CD4-positive, alpha-beta T cell treated with Interleukin-4 for 1 hour (primary cell): ENCODE measurements at regions not wholly inside any gene's neighbourhood (a gene's known extent, or its start where the extent isn't known, plus 50 kb on each side); places are given as distances from the start of the nearest gene placed in this dataset.

Experiments
- DNase-seq, 2 donors: peaks; one replicate each; pipeline ENCODE4 v3.0.0-alpha.2; 2020 to 2022

DNA sequence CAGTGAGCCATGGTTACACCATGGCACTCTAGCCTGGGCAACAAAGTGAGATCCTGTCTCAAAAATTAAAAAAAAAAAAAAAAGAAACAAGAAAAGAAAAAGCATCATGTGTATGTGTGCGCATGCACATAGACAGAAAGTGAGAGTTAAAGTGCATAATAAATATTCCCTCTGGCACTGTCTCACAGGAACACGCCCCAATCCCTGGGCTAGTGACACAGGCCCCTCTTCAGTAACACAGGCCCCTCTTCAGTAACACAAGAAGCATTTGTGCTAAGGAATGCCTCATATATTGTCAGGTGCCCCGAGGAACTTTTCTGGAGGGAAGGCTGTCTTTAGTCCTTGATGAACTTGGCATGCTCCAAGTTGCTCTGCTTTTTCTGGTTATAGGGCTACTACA lies 57.5 kb downstream of the RPL27A start:
- DNase-seq, result no peak

DNA sequence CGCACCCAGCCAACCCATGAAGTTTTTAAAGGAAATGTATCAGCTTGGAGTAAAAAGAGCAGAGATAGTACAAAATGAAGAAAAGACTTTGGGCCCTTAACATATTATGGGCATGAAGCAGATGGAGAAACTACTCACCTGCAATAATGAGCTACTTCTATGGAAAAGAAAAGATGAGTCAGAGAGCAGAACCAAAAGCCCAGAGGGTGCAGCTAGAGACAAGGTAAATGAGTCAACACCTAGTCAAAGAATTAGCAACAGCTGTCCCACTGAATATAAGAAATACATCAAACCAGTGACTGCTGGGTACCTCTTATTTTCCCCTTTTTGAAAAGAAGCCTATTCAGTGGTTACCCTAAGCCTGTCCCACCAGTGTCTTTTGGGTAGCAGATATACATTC lies 61.8 kb downstream of the RPL27A start:
- DNase-seq, result no peak

DNA sequence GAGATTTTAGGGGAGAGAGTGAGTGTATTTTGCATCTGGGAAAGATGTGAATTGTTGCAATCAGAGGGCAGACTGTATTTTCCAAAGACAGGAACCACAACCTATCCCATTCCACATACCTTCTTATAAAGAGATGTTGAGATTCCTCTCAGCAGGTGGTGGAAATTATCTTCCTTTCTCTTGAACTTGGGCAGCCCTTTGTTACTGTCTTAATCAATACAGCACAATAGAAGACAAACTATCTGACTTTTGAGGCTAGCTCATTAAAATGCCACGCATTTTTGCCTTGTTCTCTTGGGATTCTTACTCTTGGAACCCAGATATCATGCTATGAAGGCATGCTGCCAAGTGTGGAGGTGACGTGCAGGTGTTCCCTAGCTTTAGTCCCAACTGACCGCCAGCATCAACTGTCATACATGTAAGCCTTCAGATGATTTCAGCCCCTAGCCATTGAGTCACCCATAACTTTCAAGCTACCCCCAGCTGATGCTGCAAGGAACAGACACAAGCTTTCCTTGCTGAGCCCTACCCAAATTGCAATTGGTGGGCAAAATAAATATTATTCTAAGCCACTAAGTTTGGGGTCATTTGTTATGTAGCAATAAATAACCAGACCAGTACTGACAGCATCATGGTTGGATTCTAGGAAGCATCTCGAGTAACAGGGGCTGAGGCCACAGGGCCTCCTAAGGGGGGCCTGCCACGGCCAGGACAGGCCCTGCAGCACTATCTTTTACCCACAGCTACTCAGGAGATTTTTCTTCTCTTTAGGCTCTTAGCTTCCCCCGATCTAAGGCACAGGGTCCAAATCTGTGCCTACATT lies 63.0 kb downstream of the RPL27A start:
- DNase-seq, result no peak

DNA sequence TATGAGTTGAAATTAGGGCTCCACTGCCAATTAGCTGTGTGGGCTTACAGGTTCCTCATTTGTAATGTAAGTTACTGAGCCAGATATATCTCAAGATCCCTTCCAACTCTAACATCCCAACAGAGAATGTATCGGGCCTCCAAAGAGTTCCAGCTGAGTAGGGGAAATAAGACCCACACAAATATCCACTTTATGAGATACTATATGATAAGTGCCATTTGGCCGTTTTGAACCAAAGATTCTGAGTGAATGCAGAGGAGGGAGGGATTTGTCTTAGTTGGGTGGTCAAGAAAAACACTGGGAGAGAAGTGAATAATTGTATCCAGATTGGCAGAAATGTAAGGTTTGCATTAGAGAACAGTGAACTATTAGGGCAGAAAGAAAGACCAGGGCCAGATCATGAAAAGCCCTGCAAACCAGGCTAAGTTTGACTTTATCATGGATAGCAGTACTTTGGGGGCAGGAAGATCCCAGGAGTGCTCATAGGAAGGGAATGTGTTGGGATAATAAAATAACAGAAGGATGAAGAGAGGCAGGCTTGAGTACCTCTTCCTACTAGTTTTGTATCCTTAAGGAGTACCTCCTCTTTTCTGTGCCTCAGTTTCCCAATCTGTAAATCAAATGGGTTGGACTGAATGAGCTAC lies 63.9 kb downstream of the RPL27A start:
- DNase-seq, result no peak

DNA sequence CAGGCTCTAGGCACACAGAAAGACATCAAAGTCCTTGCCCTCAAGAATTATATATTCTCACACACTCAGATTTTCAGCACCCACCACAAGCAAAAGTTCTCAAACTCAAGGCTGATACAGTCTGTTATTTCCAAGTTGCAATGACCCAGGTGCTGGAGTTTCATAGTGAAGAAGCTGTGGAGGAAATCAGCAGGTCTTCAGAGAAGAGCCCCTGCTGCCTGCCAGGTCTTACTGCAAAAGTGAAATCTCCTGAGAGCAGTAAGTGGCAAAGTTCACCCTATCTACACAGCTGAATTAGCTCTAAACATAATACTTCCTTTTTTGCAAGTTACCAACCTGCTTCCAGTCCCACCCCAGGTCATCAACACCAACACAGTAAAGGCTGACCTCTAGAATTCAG lies 64.6 kb downstream of the RPL27A start:
- no peak for DNase-seq

DNA sequence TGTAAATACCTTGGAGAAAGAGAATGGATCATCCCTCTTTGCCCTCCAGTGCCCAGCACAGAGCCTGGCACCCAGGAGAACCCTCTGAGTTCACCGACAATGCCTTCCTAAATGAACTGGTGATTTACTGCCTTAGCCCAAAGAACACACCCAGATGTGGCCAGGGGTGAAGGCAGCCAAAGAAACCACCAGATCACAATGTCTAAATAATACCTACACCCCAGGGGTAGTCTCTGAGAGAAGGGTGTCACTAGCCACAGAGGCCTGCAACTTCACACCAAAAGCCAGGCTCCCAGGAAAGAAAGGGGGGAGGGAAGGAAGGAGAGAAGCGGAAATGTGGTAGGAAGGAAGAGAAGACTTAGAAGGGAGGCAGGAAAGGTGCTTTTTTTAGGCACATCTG lies 65.7 kb downstream of the RPL27A start:
- no peak for DNase-seq

DNA sequence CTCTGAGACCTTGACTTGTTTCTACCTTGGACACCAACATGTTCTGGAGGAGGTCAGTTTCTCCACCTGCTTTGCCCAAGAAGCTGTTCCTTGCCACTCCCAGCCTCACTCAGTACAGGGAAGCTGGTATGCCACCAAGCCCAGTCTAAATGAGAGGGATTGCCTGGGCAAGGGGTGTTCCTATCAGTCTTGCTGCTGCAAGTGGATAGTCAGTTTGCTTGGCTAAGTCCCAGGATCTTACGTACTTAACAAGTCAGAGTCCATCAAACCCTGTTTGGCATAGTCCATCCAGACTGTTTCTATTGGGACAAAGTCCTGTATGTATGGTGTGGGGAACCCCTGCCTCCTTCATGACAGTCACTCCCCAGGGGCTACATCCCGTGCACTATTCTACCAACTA lies 66.6 kb downstream of the RPL27A start:
- DNase-seq, result no peak

DNA sequence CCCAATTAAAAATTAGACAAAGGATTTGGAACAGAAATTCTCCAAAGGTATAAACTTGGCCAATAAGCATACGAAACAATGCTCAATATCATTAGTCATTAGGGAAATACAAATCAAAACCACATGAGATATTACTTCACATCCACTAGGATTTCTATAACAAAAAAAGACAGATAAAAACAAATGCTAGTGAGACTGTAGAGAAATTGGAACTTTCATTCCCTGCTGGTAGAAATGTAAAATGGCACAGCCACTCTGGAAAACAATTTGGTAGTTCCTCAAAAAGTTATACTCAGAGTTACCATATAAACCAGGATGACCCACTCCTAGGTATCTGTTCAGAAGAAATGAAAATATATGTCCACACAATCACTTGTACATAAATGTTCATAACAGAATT lies 71.6 kb downstream of the RPL27A start:
- no peak for DNase-seq

DNA sequence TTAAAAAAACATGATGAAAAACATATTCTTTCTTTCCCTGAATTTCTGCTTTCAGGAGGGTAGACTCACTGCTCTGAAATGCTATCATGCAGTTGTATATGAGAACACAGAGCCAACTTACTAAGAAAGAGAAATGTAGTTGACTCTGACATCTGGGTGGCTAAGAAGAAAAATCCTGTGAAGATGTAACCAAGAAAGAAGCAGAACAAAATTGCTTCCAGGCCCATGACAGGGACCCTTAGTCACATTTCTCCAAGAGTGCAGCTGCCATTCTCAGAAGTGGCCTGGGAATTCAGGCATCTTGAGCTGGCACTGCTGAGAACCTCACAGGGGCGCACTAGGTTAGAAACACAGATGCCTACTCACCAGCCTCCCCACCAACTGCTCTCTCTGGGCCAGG lies 73.6 kb downstream of the RPL27A start:
- DNase-seq, result no peak

DNA sequence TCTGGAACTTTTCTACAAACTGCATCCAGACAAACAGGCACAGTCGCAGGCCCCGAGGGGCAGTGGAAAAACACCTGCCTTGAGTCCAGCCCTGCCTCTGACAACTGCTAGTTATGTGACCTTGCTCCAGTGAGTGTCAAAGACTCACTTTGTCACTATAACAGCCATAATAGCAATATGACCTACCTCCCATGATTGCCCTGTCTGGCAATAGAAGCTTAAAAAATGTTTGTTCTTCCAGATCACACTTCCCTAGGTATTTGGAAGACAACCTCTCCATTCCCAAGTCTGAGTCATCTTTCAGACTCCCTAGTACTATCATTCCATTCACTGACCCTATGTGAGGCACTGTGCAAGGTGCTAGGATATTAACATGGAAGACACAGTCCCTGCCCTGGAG lies 74.5 kb downstream of the RPL27A start:
- DNase-seq, result no peak

DNA sequence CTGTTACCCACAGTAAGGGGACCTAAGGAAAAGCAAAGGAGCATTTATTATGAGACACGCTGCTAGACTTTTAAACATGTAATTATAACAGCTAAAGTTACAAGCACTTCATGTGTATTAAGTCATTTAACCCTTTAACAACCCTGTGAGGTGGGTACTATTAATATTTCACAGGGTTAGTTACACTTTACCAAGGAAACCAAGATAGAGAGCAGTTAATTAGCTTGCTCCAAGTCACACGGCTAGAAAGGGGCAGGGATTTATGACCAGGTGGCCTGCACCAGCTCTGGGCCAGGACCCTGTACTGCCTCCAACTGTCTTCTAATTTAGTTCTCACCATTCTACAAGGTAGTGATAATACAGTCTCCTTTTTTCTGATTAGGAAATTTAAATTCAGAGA lies 74.9 kb downstream of the RPL27A start:
- no peak for DNase-seq

DNA sequence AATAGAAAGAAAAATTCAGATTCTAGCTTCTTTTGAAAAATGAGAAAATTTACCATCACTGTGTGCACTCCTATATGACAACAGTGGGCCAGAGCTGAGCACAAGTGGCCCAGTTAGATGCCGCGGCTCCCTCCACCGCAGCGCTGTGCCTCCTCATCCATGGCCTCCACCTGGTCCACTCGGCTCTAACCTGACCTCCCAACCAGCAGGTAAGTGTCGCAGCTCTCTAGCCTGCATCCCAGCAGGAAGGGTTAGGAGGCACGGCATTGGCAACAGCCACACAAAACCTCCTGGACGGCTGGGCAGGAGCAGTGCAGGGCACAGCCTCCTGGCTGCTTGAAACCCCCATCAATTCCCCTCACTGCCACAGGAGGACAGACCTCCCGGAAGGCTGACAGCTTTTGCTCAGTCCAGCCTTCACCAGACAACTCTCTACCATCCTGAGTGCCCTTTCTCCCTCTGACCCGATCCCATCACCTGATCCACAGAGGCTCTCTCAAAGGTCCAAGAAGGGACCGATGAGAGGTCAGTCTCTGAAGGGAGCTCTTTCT lies 76.1 kb downstream of the RPL27A start:
- DNase-seq, result no peak

DNA sequence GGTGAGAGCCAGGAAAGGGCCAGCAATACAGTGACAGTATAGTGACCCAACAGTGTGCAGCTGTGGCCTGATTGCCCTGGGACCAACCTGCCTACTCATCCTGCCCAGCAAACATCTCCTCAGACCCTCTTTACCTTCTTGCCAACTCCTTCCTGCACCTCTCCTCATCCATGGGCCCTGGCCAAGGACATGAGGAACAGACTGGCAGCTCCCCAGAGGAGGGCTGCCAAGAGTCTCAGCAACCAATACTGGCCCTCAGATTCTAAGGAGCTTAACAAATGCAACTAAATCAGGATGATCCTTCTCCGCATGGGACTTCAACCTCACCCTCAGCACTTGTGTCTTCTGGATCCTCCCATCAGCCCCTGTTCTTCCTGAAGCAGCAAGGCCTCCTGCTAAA lies 77.0 kb downstream of the RPL27A start:
- DNase-seq, result no peak

DNA sequence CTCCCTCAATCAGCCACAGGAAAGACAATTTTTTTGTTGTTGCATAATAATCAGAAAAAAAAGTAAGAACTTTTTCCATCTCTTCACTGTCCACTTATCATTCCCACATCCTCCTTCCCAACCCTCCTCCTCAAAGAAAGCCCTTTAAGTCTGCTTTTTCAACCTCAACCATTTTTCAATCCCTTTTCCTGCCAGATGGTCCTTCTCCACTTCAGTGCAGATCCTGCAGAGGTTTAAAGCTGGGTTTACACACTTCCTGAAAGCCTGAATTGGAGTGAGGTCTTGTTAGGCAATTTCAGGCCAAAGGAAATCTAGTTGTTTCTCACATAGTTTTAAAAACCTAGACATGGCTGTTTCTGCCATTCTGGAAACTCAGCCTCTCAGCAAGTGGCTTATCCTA lies 78.3 kb downstream of the RPL27A start:
- DNase-seq, result no peak

DNA sequence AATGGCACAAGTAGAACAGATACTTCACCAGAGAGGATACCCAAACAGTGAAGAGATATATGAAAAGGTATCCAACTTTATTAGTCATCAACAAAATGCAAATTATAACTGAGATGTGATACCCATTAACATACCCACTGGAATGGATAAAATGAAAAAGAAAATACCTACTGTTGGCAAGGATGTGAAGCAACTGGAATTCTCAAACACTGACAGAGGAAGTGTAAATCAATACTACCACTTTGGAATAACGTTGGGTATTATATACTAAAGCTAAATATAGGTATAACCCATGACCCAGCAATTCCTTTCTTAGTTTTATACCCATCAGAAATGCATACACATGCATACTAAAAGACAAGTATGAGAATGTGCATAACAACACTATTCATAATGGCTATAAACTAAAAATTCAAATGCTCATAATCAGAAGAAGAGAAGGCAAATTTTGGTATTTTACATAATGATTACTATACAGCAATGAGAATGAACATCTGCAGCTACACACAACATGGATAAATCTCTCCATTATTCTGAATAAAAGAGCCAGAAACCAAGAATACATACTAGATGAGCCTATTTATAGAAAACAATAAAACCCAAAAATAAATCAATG lies 80.6 kb downstream of the RPL27A start:
- DNase-seq, result no peak

DNA sequence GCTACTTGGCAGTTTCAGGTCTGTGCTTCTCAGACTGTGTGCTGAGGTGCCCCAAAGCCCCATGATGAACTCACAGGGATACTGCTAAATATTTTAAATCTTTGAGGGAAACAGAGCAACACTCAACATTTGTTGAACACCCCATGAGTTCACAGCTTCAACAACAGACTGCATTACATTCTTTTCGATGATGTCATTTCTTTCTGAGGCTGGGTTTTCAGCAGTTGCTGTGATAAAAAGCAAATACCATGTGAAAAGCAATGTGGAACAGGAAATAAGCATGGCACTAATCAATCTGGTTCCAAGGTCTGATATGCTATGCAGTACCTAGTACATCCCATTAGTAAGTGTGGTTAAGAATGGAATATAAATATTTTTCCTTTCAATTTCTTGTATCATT lies 82.7 kb downstream of the RPL27A start:
- DNase-seq, result no peak

DNA sequence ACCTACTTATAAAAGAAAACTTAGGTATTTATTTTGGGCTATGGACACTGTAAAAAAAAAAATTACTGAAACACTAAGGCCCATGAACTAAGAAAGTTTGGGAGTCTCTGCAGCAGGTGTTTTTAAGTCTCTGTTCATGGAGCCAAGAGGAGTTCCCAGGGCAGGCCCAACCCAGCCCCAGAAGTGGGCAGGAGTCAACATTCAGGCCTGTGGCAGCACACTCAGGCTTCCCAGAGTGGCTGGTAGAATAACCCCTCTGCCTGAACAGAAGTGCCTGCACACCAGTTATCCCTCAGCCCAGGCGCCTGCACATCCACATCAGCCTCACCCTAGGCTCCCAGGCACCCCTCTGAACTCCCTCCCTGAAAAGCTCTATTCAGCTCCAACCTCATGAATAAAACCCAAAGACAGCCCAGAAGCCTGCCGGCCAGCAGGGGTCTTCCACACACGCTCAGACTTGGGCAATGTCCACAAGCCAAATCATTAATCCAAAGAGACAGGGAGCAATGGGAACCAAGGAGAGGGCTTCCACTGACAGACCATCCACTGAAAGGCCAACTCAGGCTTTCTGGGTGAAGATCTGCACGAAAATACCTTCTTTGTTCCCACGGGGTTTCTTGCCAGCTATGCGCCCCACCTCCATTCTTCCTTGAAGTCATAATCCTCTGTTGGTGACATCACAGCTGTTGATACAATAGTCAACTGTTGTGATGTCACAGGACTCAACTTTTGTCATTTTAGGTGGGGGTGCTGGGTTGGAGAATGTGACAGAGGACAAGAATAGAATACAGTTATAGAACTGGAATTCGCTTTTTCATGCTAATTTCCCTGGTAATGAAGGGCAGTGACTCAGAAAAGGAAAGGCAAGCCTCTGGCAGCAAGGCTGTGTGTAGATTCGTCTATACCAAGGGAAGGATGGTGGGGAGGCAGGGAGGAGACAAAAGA lies 83.7 kb downstream of the RPL27A start:
- DNase-seq, result no peak

DNA sequence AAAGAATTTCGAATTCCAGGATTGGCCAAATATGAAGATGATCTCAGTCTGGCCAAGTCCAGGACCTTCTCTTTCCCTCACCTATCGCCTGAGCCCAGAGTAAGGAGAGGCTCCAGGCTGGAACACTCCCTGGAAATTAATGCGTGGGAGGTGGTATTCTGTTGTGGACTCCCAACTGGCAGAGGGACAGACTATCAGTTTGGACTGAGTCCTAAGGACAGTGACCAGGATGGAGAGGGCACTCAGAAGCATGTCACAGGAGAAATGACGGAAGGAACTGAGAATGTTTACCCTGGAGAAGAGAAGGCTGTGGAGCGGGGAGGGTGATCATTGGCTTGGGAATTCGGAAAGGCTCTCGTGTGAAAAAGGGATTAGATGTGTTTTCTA lies 84.4 kb downstream of the RPL27A start:
- no peak for DNase-seq

DNA sequence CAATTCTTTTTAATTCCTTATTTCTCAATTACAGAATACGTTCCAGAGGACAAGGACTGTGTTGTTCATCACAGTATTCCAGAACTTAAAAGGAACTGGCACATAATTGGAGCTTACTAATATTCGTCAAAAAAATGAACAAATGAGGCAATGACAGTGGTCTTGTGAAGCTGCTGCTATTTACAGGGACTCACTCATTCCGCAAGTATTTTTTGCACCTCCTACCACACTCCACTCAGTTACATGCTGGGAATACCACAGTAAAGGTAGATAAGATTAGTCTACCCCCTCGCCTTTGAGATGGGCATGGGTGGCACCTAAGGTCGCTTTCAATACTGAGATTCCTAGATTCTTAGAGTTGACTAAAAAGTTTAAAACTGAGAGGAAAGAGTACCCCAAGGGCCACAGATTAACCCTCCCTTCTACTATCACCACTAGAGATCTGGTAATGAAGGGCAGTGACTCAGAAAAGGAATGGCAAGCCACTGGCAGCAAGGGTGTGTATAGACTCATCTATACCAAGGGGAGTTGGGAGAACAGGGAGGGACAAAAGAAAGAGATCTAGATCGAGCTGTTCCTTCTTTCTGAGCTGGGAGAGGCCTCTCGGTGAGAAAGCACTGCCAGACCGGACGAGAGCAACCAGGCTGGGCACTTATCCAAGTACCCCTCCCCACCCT lies 85.0 kb downstream of the RPL27A start:
- DNase-seq, result no peak

DNA sequence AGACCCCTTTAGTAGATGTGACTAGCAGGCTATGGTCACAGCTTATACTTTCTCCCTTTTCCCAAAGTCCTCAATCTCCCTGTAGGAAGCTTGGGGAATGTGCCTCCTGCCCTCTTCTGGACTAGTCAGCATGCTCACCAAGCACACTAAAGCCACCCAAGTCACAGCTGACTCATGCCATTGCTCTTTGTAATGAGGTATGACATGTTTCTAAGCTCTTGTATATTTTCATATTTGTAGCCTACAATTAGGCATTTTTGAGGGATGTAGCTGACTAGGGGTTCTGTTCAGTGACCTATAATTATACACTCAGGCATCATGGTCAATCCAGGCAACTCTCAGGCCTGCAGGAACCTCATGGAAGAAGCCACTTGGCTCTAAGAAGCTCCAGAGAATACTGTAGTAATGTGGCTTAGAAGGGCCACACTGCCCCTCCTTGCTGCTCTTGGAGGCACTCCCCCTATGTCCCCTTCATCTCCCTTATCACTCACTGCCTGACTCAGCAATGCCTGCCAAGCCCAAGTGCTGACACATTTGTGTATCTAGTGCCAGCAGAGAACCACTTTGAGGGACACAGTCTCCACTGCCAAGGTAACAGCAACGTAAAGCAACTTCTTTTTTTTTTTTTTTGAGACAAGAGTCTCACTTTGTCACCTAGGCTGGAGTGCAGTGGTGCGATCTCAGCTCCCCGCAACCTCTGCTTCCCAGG lies 86.2 kb downstream of the RPL27A start:
- no peak for DNase-seq
